HL-60/S4 (cell line): ENCODE measurements at regions not wholly inside any gene's neighbourhood (a gene's known extent, or its start where the extent isn't known, plus 50 kb on each side); places are given as distances from the start of the nearest gene placed in this dataset.

Experiments
- in situ Hi-C: fragments of 300-500 bp; cut with MboI; formaldehyde crosslinking; loops from 2 replicates; pipeline ENCODE4 v1.14.3; 2022; ENCODE audit warnings: low sequenced_read_pairs

DNA sequence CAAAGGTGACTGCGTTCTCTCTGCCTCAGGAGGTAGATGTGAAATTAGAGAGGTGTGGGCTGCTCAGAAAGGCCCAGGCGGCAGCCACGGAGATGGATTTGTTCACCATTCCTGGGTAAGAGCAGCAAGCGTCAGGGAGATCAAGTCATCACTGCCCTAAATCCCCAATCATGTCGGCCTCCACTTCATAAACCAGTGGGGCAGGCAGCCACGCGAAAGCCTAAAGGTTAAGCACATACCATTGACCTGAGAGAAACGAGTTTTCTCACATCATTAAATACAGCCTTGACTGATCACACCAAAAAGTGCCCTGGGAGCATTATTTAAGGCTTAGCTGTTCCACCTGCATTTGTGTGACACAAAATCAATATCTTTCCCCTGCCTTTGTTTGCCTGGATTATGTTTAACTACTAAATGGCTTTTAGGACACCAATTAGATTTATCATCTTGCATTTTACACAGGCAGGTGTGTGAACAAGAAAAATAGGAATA is 50.7 kb upstream of the FOXB1 start:
- in situ Hi-C loops = no loop called here

DNA sequence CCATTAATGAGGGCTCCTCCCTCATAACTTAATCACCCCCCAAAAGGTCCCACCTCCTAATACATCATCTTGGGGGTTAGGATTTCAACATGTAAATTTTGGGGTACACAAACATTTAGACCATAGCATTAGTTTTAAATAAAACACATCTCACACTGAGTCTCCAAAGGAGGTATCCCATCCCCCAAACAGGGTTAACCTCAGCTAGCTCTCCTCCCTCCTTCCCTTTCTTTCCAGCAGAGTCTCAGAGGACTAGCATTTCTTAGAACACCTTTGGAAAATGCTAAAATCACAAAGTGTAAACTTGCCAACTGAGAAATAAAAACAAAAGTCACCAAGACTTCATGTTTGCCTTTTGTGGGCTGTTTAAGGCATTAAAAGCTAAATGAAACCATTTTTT is 51.2 kb upstream of the FOXB1 start:
- in situ Hi-C loops = no loop called here

GRCh38 chr15:59950603-59951388 is 53.3 kb upstream of the FOXB1 start:
- in situ Hi-C loops = no loop called here

DNA sequence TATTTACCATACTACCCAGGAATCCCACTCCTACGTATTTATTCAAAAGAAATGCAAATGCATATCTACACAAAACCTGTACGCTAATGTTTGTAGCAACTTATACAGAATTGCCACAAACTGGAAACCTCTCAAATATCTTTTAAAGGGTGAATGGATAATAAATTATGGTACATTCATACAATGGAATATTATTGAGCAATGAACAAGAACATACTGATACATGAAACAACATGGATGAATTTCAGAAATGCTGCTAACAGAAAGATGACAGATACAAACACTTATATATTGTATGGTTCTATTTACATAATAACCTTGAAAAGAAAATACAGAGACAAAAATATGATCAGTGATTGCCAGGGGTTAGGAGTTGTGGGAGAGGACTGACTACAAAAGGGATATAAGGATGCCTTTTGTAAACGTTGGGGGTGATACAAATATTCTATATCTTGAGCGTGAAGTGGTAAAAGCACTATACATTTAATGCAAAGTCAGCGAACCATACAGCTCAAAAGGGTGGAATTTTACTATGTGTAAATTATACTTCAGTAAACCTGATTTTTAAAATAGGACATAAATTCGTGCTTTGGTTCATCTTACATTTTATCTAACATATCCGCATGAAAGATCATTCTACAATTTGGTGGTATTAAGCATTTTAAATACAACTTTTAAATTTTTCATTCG is 55.0 kb upstream of the FOXB1 start:
- in situ Hi-C loops = no loop called here

DNA sequence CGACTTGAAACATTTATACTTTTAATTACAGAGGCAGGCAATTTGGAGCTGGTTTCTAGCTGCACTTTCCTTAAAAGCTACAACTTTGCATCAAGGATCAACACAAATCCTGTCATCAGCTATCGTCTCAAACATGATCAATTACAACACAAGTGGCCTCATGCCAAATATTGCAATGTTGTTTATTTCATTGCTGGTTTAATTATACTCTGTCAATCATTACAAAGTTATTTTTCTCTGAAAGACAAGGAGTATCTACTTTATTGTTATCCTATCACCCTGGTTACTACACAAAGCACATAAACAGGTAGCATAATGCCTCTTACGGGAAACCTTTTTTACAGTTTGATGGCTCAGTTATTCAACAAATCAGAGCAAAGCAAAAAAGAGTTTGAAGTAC is 58.0 kb upstream of the FOXB1 start:
- in situ Hi-C loops = no loop called here

DNA sequence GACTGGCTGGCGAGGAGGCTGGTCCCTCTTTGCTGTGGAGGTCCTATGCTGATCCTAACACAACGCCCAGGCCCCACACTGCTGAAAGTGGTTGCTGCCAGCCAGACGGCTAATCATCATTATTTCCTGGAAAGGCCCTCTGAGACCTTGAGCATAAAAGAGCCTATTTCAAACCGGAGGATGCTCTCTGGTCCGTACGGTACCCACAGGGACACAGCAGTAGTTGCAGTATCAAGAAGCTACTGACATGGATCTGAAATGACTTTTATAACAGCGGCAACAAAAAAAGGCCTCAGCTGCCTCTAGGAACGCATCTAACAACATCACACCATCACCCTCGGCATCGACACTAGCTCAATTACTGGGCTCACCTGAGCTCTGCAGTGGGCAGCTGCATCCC is 59.1 kb upstream of the FOXB1 start:
- in situ Hi-C loops = no loop called here

- in situ Hi-C loops = no loop called here
Observed at GRCh38 chr15:59941612-59942011, 62.5 kb upstream of the FOXB1 start.

DNA sequence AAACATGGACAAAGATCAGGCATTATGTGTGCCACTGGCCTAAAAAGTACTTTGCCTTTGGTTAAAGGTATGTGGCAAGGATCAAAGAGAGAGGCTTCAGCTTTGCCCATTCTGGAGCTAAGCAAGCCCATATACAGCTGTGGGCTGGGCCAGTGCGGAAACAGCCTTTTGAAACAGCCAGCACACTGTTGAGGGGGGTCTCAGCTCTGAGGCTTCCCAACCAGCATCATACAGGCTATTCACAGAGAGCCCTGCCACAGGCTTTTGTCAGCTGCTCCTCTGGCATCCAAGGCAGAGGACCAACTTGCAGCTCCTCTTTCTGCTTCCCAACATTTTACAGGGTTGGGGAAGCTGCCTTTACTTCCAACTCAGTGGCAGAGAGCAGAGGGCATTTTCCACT is 63.2 kb upstream of the FOXB1 start:
- in situ Hi-C loops = no loop called here

DNA sequence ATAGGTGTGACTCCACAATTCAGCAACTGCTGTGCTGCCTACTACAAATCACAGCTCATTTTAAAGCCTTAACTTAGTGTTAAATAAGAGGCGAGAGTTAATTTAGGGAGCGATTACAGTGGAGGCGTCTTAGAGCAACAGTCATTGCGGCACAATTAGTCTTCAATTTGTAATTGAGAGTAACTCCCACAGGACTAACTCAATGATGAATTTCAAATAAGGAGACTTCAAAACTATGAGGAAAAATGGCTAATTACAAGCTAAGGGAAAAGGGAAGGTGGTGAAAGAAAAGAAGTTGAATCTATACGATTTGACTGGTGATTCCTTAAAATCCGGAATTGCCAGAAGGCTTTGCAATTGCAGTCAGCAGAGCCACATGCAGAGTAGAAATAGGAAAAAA is 63.7 kb upstream of the FOXB1 start:
- in situ Hi-C loops = no loop called here

DNA sequence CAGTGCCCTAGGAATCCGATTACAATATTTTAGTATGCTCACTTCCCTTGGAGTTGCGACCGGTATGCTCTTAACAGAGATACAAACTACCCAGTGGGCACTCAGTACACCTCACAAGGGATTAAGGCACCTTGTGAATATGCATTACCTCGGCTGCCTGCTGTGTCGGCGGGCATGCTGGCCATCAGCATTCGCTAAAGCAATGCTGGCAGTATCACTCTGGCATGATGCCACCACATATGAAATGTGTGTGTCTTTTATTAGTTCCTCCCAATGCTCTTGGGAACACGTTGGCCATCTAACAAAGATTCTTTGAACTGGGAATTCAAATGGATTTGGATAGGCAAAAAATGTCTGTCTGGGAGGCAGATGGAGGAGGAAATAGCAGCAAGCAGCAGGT is 67.4 kb upstream of the FOXB1 start:
- in situ Hi-C loops = no loop called here

DNA sequence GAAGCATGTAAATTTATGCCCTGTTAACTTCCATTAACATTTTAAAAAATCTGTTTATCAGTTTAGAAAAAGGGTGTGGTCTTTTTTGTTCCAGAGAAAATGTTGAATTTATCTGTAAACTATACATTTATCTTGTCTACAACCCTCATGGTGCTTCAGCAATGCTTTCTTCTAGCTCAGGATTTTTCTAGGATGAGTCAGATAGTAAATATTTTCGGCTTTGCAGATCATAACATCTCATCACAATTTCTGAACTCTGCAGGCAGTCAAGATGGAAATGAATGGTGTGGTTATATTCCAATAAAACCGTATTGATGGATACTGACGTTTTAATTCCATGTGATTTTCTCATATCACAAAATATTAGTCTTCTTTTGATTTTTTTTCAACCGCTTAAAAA is 70.5 kb upstream of the FOXB1 start:
- in situ Hi-C loops = no loop called here

DNA sequence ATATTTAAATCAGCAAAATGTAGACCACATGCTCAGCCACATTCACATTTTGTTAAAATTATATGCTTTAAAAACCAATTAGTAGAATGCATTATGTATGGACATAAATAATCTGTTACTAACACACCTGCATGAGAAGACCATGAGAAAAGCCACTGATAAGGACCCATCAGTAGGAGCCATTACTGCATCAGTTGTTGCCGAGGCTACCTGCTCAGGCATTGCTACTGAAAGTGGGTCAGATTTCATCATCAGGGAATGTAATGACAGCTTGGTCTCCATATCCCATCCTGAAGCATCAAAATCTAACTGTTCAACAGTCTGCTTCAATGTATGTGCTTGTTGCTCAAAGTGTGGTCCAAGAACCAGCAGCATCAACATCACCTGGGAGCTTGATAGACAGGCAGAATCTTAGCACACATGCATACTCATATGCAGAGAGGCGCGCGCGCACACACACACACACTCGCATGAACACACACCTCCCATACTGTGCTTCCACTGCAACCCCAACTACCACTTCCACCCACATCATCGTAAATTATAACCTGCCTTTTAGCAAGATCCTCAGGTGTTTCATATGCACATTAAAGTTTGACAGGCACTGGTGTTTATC is 72.4 kb upstream of the FOXB1 start:
- in situ Hi-C loops = no loop called here

DNA sequence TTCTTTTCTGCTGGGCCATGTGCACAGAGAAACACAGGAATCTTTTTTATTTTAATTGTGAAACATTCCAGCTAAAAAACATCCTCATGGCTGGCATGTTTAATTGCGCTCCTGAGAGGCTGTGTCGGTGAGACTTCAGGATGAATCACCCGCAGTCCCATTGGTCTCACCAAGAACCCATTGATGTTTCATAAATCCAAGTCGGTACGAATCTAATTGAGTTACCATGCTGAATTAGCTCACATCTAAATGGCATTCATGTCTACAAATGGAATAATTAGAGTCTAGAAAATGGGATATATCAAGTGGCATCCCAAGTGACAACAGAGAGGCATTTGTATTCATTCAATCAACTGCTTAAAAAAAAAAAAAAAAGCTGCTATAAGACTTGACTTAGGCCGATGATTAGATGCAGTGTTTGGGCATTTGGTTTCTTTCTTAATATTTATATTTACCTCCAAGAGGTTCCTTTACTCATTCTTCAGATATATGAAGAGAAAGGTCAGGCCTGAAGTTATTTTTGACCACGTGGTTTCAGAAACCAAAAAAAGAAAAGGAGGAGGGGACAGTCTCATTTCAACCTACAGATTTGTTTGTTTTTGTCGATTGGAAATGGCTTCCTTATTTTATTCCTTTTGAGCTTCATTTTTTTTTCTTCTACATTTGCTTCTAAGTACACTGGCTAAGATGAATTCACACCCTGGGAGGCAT is 79.1 kb upstream of the FOXB1 start:
- in situ Hi-C loops = no loop called here

- in situ Hi-C loops = no loop called here
Observed at GRCh38 chr15:59924096-59924495, 80.0 kb upstream of the FOXB1 start.

DNA sequence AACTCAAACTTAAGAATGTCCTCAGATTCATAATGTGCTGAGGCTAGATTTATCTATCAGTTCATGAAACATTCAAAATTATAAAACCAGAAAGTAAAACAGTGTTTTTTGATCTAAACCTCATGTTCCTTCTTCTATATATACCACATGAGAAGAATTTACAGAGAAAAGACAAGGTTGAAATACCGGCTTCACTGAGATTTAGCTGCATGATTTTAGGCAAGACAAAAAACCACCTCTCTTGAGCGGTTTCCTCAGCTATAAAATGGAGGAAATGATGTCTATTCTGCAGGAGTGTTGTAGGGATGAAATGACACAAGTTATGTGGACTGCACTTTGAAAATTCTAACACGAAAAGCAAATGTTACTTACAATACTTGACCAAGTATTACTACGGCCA is 80.6 kb upstream of the FOXB1 start:
- in situ Hi-C loops = no loop called here

DNA sequence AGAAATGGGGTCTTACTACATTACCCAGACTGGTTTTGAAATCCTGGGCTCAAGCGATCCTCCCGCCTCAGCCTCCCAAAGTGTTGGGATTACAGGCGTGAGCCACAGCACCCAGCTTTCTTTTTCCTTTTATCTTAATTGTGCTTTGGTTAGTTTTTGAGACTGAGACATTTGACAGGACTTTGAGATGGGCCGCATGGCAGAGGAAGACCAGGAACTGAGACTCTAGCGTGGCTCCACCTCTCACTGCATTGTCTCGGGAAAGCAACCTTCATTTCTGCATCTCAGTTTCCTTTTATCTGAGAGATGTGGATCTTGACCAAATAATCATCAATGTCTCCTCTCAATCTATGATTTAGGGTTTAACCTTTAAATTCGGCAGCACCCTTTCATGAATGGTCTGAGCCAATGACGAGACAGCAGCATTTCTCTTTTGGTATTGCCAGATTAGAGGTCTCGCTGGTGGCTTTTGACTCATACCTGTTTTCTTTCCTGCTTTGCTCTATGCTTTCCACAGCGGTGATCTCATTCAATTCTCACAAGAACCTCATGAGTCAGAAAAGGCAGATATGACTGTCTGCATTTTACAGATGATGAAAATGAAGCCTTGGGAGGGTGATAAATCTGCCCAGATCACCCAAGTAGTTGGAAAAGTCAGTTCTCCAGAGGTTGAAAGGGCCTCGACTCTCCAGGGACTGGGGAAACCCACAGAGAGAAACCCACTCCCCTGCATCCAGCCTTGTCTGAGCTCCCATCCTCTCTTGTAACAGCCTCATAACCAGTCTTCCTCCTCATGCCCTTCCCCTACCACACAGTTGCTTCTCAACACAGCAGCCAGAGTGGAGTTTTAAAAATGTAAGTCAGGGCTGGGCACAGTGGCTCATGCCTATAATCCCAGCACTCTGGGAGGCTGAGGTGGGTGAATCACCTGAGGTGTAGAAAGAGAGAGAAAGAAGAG is 84.8 kb upstream of the FOXB1 start:
- in situ Hi-C loops = loop anchor here (10.0 kb wide), 1 partner anchor 256 kb away; no protein-coding TSS in a partner anchor

- in situ Hi-C loops = loop anchor here (10.0 kb wide), 1 partner anchor 257 kb away; no protein-coding TSS in a partner anchor
Observed at GRCh38 chr15:59917504-59918157, 86.5 kb upstream of the FOXB1 start.

DNA sequence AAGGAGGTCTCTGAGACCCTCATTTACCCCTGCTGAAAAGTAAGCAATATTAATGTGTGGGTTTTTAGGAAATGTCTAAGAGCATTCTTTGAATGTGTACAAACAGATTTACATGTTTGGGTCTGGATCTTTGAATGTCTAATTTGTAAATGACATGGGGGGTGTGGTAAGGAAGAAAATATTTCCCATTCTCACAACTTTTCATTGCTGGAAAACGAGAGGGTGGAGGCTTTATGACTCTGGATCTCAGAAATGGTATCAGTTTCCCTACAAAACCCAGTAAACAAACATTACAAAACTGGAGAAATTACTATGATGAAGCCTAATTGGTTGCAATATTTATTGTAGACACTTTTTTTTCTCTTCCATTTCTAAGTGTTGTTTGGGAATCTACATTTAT is 98.1 kb upstream of the FOXB1 start:
- in situ Hi-C loops = no loop called here

- in situ Hi-C loops = no loop called here
Observed at GRCh38 chr15:59905176-59905575, 98.9 kb upstream of the FOXB1 start.
